HepG2 (cell line): ENCODE measurements at regions not wholly inside any gene's neighbourhood (a gene's known extent, or its start where the extent isn't known, plus 50 kb on each side); places are given as distances from the start of the nearest gene placed in this dataset.

Experiments
- ATAC-seq: fragments of 200-7000 bp; cut with Tn5 transposase; 3 replicates; pipeline ENCODE4 v1.9.1; 2020; ENCODE audit warnings: mild to moderate bottlenecking, moderate library complexity
- BruUV-seq: library from RNA; stranded (reverse); fragments of 400-500 nt; replicated peaks from 2 replicates; lab custom pipeline; 2021; lab: Mats Ljungman, UMichigan
- CTCF ChIA-PET: fragments of 300-600 bp; formaldehyde crosslinking; extraction: SDS; loops from one replicate; lab custom pipeline; 2021; ENCODE audit warnings: low total read pairs, inconsistent platforms, low intra/inter-chr PET ratio; lab: Yijun Ruan, JAX
- POLR2A ChIA-PET: fragments of 350-600 bp; sonication (Branson Sonifier 250); formaldehyde crosslinking; loops from one replicate; lab custom pipeline; 2020; ENCODE audit warnings: antibody characterized with exemption, inconsistent platforms; lab: Yijun Ruan, JAX
- DNase-seq: peaks from one replicate; pipeline ENCODE4 v3.0.0-alpha.2; 2015; ENCODE audit warnings: low spot score
- FAIRE-seq: peaks from 3 replicates; lab custom pipeline; 2011; peaks lifted over from hg19 to GRCh38; lab: Jason Lieb, UNC
- H2AFZ ChIP-seq: one replicate; pipeline ENCODE4 v1.6.1; 2011; ENCODE audit warnings: low read length, inconsistent platforms
- H3K27ac ChIP-seq: fragments of 300-600 bp; 3 replicates; pipeline ENCODE4 v1.8.0; 2011; ENCODE audit warnings: mixed run types, mild to moderate bottlenecking, mixed read lengths, low read length, inconsistent platforms; ENCODE audit not compliant: insufficient read depth; ENCODE audit errors: extremely low read length
- H3K27me3 ChIP-seq, 2 experiments: fragments of 200-600 bp in 1 of 2; 2 replicates in 1 of 2; 3 replicates in 1 of 2; pipeline versions ENCODE4 v1.6.0 to v1.8.0; 2011; ENCODE audit warnings: low read length in 2 of 2, mild to moderate bottlenecking in 2 of 2, moderate library complexity in 2 of 2, inconsistent platforms in 1 of 2; ENCODE audit not compliant: insufficient read depth in 2 of 2, control insufficient read depth in 1 of 2
- H3K36me3 ChIP-seq, 2 experiments: fragments of 200-600 bp in 1 of 2; replicated peaks in 1 of 2; 2 replicates in 1 of 2; 3 replicates in 1 of 2; pipeline versions ENCODE4 v1.5.1 to v1.8.0; 2011; ENCODE audit warnings: low read length in 2 of 2, inconsistent platforms in 1 of 2; ENCODE audit not compliant: insufficient read depth in 2 of 2, control insufficient read depth in 1 of 2
- H3K4me1 ChIP-seq: 2 replicates; pipeline ENCODE4 v1.5.1; 2012; ENCODE audit warnings: low read length, inconsistent platforms; ENCODE audit not compliant: insufficient read depth
- H3K4me2 ChIP-seq: 2 replicates; pipeline ENCODE4 v1.6.0; 2011; ENCODE audit warnings: low read depth, low read length, inconsistent platforms
- H3K4me3 ChIP-seq, 3 experiments: fragments of 200-600 bp in 1 of 3; sonication (generic), shearing (Covaris generic) in 1 of 3; replicated peaks in 1 of 3; 2 replicates each; pipeline ENCODE4 v1.5.1; 2011 to 2016; ENCODE audit warnings: low read length in 3 of 3, inconsistent platforms in 2 of 3, low read depth in 2 of 3, mild to moderate bottlenecking in 2 of 3, control low read depth in 1 of 3, mixed read lengths in 1 of 3; ENCODE audit not compliant: insufficient read depth in 1 of 3
- H3K79me2 ChIP-seq: one replicate; pipeline ENCODE4 v1.6.1; 2011; ENCODE audit warnings: low read length, inconsistent platforms; ENCODE audit not compliant: insufficient read depth
- H3K9ac ChIP-seq: 2 replicates; pipeline ENCODE4 v1.6.0; 2011; ENCODE audit warnings: mild to moderate bottlenecking, low read depth, low read length, inconsistent platforms; ENCODE audit not compliant: insufficient read depth
- H3K9me3 ChIP-seq: 2 replicates; pipeline ENCODE4 v1.5.1; 2012; ENCODE audit warnings: mild to moderate bottlenecking, low read length
- H4K20me1 ChIP-seq: 2 replicates; pipeline ENCODE4 v1.6.0; 2011; ENCODE audit warnings: inconsistent platforms, mild to moderate bottlenecking, low read length, moderate library complexity; ENCODE audit not compliant: insufficient read depth
- MATR3 ChIP-seq: sonication (generic); formaldehyde crosslinking; IDR thresholded peaks from 2 replicates; pipeline ENCODE4 v1.4.0; 2020; ENCODE audit warnings: missing genetic modification reagents
- MAZ ChIP-seq, 2 experiments: sonication (generic) in 1 of 2; formaldehyde crosslinking in 1 of 2; IDR thresholded peaks; 2 replicates each; pipeline versions ENCODE4 v1.5.0 to v1.6.1; 2012 to 2020; ENCODE audit warnings: low read depth in 2 of 2, mild to moderate bottlenecking in 2 of 2, borderline replicate concordance in 1 of 2, improper control_type of control experiment in 1 of 2, low read length in 1 of 2, missing genetic modification reagents in 1 of 2, moderate library complexity in 1 of 2
- SMAD1 ChIP-seq: sonication (generic); formaldehyde crosslinking; IDR thresholded peaks from 2 replicates; pipeline ENCODE4 v1.4.0; 2020; ENCODE audit warnings: missing genetic modification reagents, low read depth, mild to moderate bottlenecking, borderline replicate concordance
- SMARCC2 ChIP-seq: fragments of 450-650 bp; IDR thresholded peaks from 2 replicates; pipeline ENCODE4 v1.6.1; 2017; ENCODE audit warnings: antibody characterized with exemption, mild to moderate bottlenecking
- SRSF4 ChIP-seq: fragments of 200-400 bp; formaldehyde crosslinking; IDR thresholded peaks from one replicate; pipeline ENCODE4 v1.6.1; 2018; ENCODE audit warnings: mild to moderate bottlenecking, low read depth, low read length, moderate library complexity; ENCODE audit not compliant: poor library complexity, severe bottlenecking
- ZNF232 ChIP-seq: sonication (generic); formaldehyde crosslinking; IDR thresholded peaks from 2 replicates; pipeline ENCODE4 v1.4.0; 2020; ENCODE audit warnings: missing genetic modification reagents, borderline replicate concordance
- ZNF879 ChIP-seq: sonication (generic); formaldehyde crosslinking; IDR thresholded peaks from 2 replicates; pipeline ENCODE4 v1.8.1; 2023; ENCODE audit warnings: missing genetic modification reagents
- WGBS: methylation state at CpG from one replicate; pipeline ENCODE4 v1.1.6; 2017; ENCODE audit warnings: low lambda C conversion rate; 5-methylcytosine and 5-hydroxymethylcytosine counted together
- in situ Hi-C: cut with HindIII; loops from 2 replicates; pipeline ENCODE4 v1.10.0; 2017; ENCODE audit warnings: low pct_unique_long_range_greater_than_20kb; ENCODE audit not compliant: extremely low pct_ligation_motif_present
- intact Hi-C: fragments of 100-400 bp; cut with micrococcal nuclease; formaldehyde crosslinking; loops from one replicate; pipeline ENCODE4 v1.10.0; 2022; ENCODE audit not compliant: unreplicated experiment
- TF ChIP-seq, protein P1 (sequence below): IDR thresholded peaks from 2 replicates; pipeline ENCODE4 v1.6.1; 2018; ENCODE audit warnings: missing genetic modification reagents, mild to moderate bottlenecking, missing compliant biosample characterization
- TF ChIP-seq, protein P2 (sequence below): sonication (generic); formaldehyde crosslinking; IDR thresholded peaks from 2 replicates; pipeline ENCODE4 v1.4.0; 2020; ENCODE audit warnings: missing genetic modification reagents, mild to moderate bottlenecking, borderline replicate concordance

DNA sequence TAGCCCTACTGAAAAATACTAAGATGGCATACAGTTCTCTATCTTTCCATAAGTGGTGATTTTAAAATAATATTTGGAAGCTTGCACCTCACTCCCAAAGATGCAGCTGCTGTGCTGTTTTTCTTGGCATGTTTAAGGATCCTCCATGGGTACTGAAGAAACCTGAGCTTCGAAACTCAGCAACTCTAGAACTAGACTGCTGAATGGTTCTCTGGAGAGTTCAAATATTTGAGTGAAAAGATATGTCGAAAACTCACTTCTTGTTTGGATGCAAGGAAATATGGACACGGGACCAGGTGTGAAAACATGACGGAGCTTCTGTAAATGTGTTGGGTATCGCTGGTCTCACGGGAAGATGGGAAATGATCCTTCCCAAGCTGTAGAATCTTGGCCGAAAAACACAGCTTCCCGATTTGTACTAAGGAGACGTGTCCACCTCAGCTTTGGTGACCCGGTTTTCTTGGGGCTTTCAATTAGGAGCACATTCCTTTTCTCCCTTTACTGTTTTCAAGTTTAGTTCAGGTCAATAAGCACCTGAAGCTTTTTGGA lies 543.8 kb upstream of the NRP1 start:
- no peak for ATAC-seq
- CTCF ChIA-PET, result no interaction called here

More for the DNA sequence above, 543.8 kb upstream of the NRP1 start:
- no peak overlapping the region for H2AFZ ChIP-seq
- no peak overlapping the region for H3K9ac ChIP-seq
- FAIRE-seq (no peak), DNase-seq (no peak)
- H3K36me3 ChIP-seq, result no peaks in the 10 kb centered on the region
- no peaks in the 10 kb centered on the region for H3K27me3 ChIP-seq
- peaks cover 25% of the 10 kb centered on the region for H3K4me1 ChIP-seq
- H3K27ac ChIP-seq, result no peak overlapping the region
- POLR2A ChIA-PET, result no interaction called here
- H3K4me2 ChIP-seq, result no peak overlapping the region
- WGBS, result 91% methylated on average over 10 of the region's 10 CpGs
- BruUV-seq, result no TSS peak
- intact Hi-C loops, result loop anchor here (10.0 kb wide), 1 partner anchor 56 kb away; no protein-coding TSS in a partner anchor
- no peaks in the 10 kb centered on the region for H3K79me2 ChIP-seq
- in situ Hi-C loops, result no loop called here
- TF ChIP-seq, protein P1, sequence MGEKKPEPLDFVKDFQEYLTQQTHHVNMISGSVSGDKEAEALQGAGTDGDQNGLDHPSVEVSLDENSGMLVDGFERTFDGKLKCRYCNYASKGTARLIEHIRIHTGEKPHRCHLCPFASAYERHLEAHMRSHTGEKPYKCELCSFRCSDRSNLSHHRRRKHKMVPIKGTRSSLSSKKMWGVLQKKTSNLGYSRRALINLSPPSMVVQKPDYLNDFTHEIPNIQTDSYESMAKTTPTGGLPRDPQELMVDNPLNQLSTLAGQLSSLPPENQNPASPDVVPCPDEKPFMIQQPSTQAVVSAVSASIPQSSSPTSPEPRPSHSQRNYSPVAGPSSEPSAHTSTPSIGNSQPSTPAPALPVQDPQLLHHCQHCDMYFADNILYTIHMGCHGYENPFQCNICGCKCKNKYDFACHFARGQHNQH (CRISPR knock-in tag), result no peak
- TF ChIP-seq MATR3 (CRISPR knock-in tag), result no peak
- no peak for TF ChIP-seq MAZ (IDR thresholded peaks at IDR 0.05; ENCODE audit: borderline replicate concordance, low read depth, low read length)
- TF ChIP-seq MAZ (CRISPR knock-in tag; IDR thresholded peaks at IDR 0.05; ENCODE audit: low read depth), result no peak
- TF ChIP-seq SRSF4, result no peak
- TF ChIP-seq, protein P2, sequence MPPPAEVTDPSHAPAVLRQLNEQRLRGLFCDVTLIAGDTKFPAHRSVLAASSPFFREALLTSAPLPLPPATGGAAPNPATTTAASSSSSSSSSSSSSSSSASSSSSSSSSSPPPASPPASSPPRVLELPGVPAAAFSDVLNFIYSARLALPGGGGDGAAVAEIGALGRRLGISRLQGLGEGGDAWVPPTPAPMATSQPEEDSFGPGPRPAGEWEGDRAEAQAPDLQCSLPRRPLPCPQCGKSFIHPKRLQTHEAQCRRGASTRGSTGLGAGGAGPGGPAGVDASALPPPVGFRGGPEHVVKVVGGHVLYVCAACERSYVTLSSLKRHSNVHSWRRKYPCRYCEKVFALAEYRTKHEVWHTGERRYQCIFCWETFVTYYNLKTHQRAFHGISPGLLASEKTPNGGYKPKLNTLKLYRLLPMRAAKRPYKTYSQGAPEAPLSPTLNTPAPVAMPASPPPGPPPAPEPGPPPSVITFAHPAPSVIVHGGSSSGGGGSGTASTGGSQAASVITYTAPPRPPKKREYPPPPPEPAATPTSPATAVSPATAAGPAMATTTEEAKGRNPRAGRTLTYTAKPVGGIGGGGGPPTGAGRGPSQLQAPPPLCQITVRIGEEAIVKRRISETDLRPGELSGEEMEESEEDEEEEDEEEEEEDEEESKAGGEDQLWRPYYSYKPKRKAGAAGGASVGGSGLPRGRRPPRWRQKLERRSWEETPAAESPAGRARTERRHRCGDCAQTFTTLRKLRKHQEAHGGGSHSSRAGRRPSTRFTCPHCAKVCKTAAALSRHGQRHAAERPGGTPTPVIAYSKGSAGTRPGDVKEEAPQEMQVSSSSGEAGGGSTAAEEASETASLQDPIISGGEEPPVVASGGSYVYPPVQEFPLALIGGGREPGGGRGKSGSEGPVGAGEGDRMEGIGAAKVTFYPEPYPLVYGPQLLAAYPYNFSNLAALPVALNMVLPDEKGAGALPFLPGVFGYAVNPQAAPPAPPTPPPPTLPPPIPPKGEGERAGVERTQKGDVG, result no peak
- no peak for TF ChIP-seq ZNF232 (CRISPR knock-in tag)
- no peak for TF ChIP-seq ZNF879
- no peak for TF ChIP-seq SMAD1 (CRISPR knock-in tag)
- no peak for TF ChIP-seq SMARCC2
- TF ChIP-seq, all 625 proteins: peak for 0
- Histone ChIP-seq H3K9me3 (no peaks in the 10 kb centered on the region), H4K20me1 (no peaks in the 10 kb centered on the region), H3K4me3 (no peak overlapping the region)
